Left ventricle myocardium inferior (tissue), 1 donor: ENCODE measurements at regions not wholly inside any gene's neighbourhood (a gene's known extent, or its start where the extent isn't known, plus 50 kb on each side); places are given as distances from the start of the nearest gene placed in this dataset.
A peak's percentile ranks its signal among the peaks of the same experiment; 100 is the strongest.
"Not testable (repeated sequence)": the region's sequence is repeated elsewhere in the genome, so short reads cannot be mapped to it uniquely, and the experiment has no call there.

ENCODE experiments used
- DNase-seq: peaks from one replicate; pipeline ENCODE4 v3.0.0-alpha.2; 2020
- H3K27ac ChIP-seq: fragments of 200-600 bp; replicated peaks from 2 replicates; pipeline ENCODE4 v1.8.0; 2021
- H3K27me3 ChIP-seq: fragments of 200-600 bp; 2 replicates; pipeline ENCODE4 v1.8.0; 2021; ENCODE audit warnings: low read depth
- H3K36me3 ChIP-seq: fragments of 200-600 bp; 2 replicates; pipeline ENCODE4 v1.8.0; 2021
- H3K4me1 ChIP-seq: fragments of 200-600 bp; 2 replicates; pipeline ENCODE4 v1.8.0; 2021
- H3K4me3 ChIP-seq: fragments of 200-600 bp; 2 replicates; pipeline ENCODE4 v1.8.0; 2021; ENCODE audit warnings: mild to moderate bottlenecking, moderate library complexity
- H3K9me3 ChIP-seq: fragments of 200-600 bp; replicated peaks from 2 replicates; pipeline ENCODE4 v1.8.0; 2021
- CTCF ChIP-seq: fragments of 200-600 bp; IDR thresholded peaks from 2 replicates; pipeline ENCODE4 v1.8.0; 2021; ENCODE audit warnings: antibody characterized with exemption, mild to moderate bottlenecking, borderline replicate concordance
- intact Hi-C: fragments of 100-400 bp; cut with micrococcal nuclease; formaldehyde crosslinking; loops from one replicate; pipeline ENCODE4 v1.11.0; 2022
- donor health status: DM: no; HTN: yes; CAD: no; lungs with severe emphysema.

- Histone ChIP-seq H3K9me3 (no peaks in the 10 kb centered on the region), H3K27ac (peak overlapping the region; percentile 82), H3K36me3 (no peaks in the 10 kb centered on the region), H3K4me3 (no peak overlapping the region), H3K27me3 (no peaks in the 10 kb centered on the region), H3K4me1 (peaks cover 29% of the 10 kb centered on the region)
- no peak for TF ChIP-seq CTCF
- intact Hi-C loops, result no loop called here
- DNase-seq, result peak; percentile 62
Observed at GRCh38 chr9:129548571-129549135, 72.2 kb downstream of the C9orf50 start.

- Histone ChIP-seq H3K27me3 (no peaks in the 10 kb centered on the region), H3K36me3 (no peaks in the 10 kb centered on the region), H3K9me3 (no peaks in the 10 kb centered on the region), H3K4me3 (no peak overlapping the region), H3K4me1 (peaks cover 29% of the 10 kb centered on the region), H3K27ac (peak overlapping the region; percentile 82)
- intact Hi-C loops, result no loop called here
- TF ChIP-seq CTCF, result no peak
- DNase-seq, result no peak
Observed at GRCh38 chr9:129547869-129548570, 72.9 kb downstream of the C9orf50 start.

- Histone ChIP-seq H3K9me3 (no peaks in the 10 kb centered on the region), H3K36me3 (no peaks in the 10 kb centered on the region), H3K4me1 (peaks cover 29% of the 10 kb centered on the region), H3K27me3 (no peaks in the 10 kb centered on the region), H3K27ac (no peak overlapping the region), H3K4me3 (no peak overlapping the region)
- no peak for DNase-seq
- TF ChIP-seq CTCF, result no peak
- intact Hi-C loops, result no loop called here
Observed at GRCh38 chr9:129547063-129547462, 73.8 kb downstream of the C9orf50 start.

GRCh38 chr9:129545876-129546275 lies 75.0 kb downstream of the C9orf50 start:
- intact Hi-C loops, result not testable (repeated sequence)

GRCh38 chr9:129544761-129545160 lies 76.1 kb downstream of the C9orf50 start:
- Histone ChIP-seq H3K4me3 (no peak overlapping the region), H3K4me1 (peaks cover 21% of the 10 kb centered on the region), H3K27me3 (no peaks in the 10 kb centered on the region), H3K36me3 (no peaks in the 10 kb centered on the region), H3K9me3 (no peaks in the 10 kb centered on the region), H3K27ac (no peak overlapping the region)
- no peak for TF ChIP-seq CTCF
- no peak for DNase-seq
- intact Hi-C loops, result no loop called here

More at GRCh38 chr9:129545876-129546275, 75.0 kb downstream of the C9orf50 start:
- not testable (repeated sequence) for H3K4me3 ChIP-seq, H3K27ac ChIP-seq, H3K9me3 ChIP-seq, H3K27me3 ChIP-seq, DNase-seq, H3K36me3 ChIP-seq
- peaks cover 29% of the 10 kb centered on the region for H3K4me1 ChIP-seq

GRCh38 chr9:129542741-129543140 lies 78.2 kb downstream of the C9orf50 start:
- no peak for TF ChIP-seq CTCF
- Histone ChIP-seq H3K36me3 (no peaks in the 10 kb centered on the region), H3K4me1 (peaks cover under 1% of the 10 kb centered on the region), H3K27ac (no peak overlapping the region), H3K9me3 (peaks cover 7% of the 10 kb centered on the region), H3K27me3 (no peaks in the 10 kb centered on the region), H3K4me3 (no peak overlapping the region)
- no peak for DNase-seq
- intact Hi-C loops, result no loop called here
